ENCODE measurements at regions not wholly inside any gene's neighbourhood (a gene's known extent, or its start where the extent isn't known, plus 50 kb on each side); places are given as distances from the start of the nearest gene placed in this dataset.

GRCh38 chr6:22078288-22078687, 218.5 kb downstream of the PRL start:
- Histone ChIP-seq H3K79me2 (ENCODE audit: insufficient read depth, low read length) (no peaks in the 10 kb centered on the region), H3K4me1 (ENCODE audit: insufficient read depth, low read length, severe bottlenecking) (no peaks in the 10 kb centered on the region), H3K27me3 (ENCODE audit: insufficient read depth, low read length) (no peaks in the 10 kb centered on the region), H3K36me3 (ENCODE audit: insufficient read depth, low read length) (no peaks in the 10 kb centered on the region), H3F3A (ENCODE audit: insufficient read depth, low read length) (no peaks in the 10 kb centered on the region), H3K9me3 (ENCODE audit: low read length) (no peaks in the 10 kb centered on the region), H2AFZ (ENCODE audit: low read length) (no peak overlapping the region), H3K9me2 (ENCODE audit: low read depth, low read length) (no peaks in the 10 kb centered on the region), H4K20me1 (ENCODE audit: insufficient read depth, low read length) (no peaks in the 10 kb centered on the region), H3K4me3 (ENCODE audit: low read depth, low read length, poor library complexity, severe bottlenecking) (no peak overlapping the region), H3K9ac (ENCODE audit: low read length) (no peak overlapping the region), H3K4me2 (ENCODE audit: low read length) (no peak overlapping the region), H3K27ac (ENCODE audit: low read depth, low read length, poor library complexity, severe bottlenecking) (no peak overlapping the region)
- no peak for TF ChIP-seq CTCF (IDR thresholded peaks at IDR 0.05; ENCODE audit: low read length)
- no peak for TF ChIP-seq EZH2 (IDR thresholded peaks at IDR 0.05; ENCODE audit: borderline replicate concordance, low read length)

- H3K4me3 ChIP-seq (ENCODE audit: low read depth, low read length, poor library complexity, severe bottlenecking): no peak overlapping the region
- H3K36me3 ChIP-seq (ENCODE audit: insufficient read depth, low read length): no peaks in the 10 kb centered on the region
- H3K9me3 ChIP-seq (ENCODE audit: low read length): no peaks in the 10 kb centered on the region
- TF ChIP-seq EZH2 (IDR thresholded peaks at IDR 0.05; ENCODE audit: borderline replicate concordance, low read length) (no peak), CTCF (IDR thresholded peaks at IDR 0.05; ENCODE audit: low read length) (no peak)
- H3F3A ChIP-seq (ENCODE audit: insufficient read depth, low read length): no peaks in the 10 kb centered on the region
- H3K4me1 ChIP-seq (ENCODE audit: insufficient read depth, low read length, severe bottlenecking): no peaks in the 10 kb centered on the region
- H2AFZ ChIP-seq (ENCODE audit: low read length): no peak overlapping the region
- H3K9me2 ChIP-seq (ENCODE audit: low read depth, low read length): no peaks in the 10 kb centered on the region
- H3K27me3 ChIP-seq (ENCODE audit: insufficient read depth, low read length): no peaks in the 10 kb centered on the region
- no peak overlapping the region for H3K4me2 ChIP-seq (ENCODE audit: low read length)
- H3K79me2 ChIP-seq (ENCODE audit: insufficient read depth, low read length): no peaks in the 10 kb centered on the region
- H3K9ac ChIP-seq (ENCODE audit: low read length): no peak overlapping the region
- no peaks in the 10 kb centered on the region for H4K20me1 ChIP-seq (ENCODE audit: insufficient read depth, low read length)
- no peak overlapping the region for H3K27ac ChIP-seq (ENCODE audit: low read depth, low read length, poor library complexity, severe bottlenecking)
Measured at GRCh38 chr6:22078802-22079545, 217.9 kb downstream of the PRL start.

GRCh38 chr6:22079783-22080182, 217.1 kb downstream of the PRL start:
- no peaks in the 10 kb centered on the region for H3K36me3 ChIP-seq (ENCODE audit: insufficient read depth, low read length)
- H3K27me3 ChIP-seq (ENCODE audit: insufficient read depth, low read length): no peaks in the 10 kb centered on the region
- no peaks in the 10 kb centered on the region for H3K79me2 ChIP-seq (ENCODE audit: insufficient read depth, low read length)
- H3K4me1 ChIP-seq (ENCODE audit: insufficient read depth, low read length, severe bottlenecking): no peaks in the 10 kb centered on the region
- no peak overlapping the region for H3K4me3 ChIP-seq (ENCODE audit: low read depth, low read length, poor library complexity, severe bottlenecking)
- H3K9me2 ChIP-seq (ENCODE audit: low read depth, low read length): no peaks in the 10 kb centered on the region
- H3K4me2 ChIP-seq (ENCODE audit: low read length): no peak overlapping the region
- no peaks in the 10 kb centered on the region for H3F3A ChIP-seq (ENCODE audit: insufficient read depth, low read length)
- H3K9ac ChIP-seq (ENCODE audit: low read length): no peak overlapping the region
- no peaks in the 10 kb centered on the region for H3K9me3 ChIP-seq (ENCODE audit: low read length)
- H2AFZ ChIP-seq (ENCODE audit: low read length): no peak overlapping the region
- no peaks in the 10 kb centered on the region for H4K20me1 ChIP-seq (ENCODE audit: insufficient read depth, low read length)
- TF ChIP-seq EZH2 (IDR thresholded peaks at IDR 0.05; ENCODE audit: borderline replicate concordance, low read length) (no peak), CTCF (IDR thresholded peaks at IDR 0.05; ENCODE audit: low read length) (no peak)
- H3K27ac ChIP-seq (ENCODE audit: low read depth, low read length, poor library complexity, severe bottlenecking): no peak overlapping the region

Data from OCI-LY1 (cell line).